ENCODE measurements at regions not wholly inside any gene's neighbourhood (a gene's known extent, or its start where the extent isn't known, plus 50 kb on each side); places are given as distances from the start of the nearest gene placed in this dataset.

- Histone ChIP-seq H3K27me3 (no peaks in the 10 kb centered on the region), H3K4me3 (no peak overlapping the region), H3K27ac (no peak overlapping the region), H3K36me3 (no peaks in the 10 kb centered on the region), H3K9me3 (no peaks in the 10 kb centered on the region), H3K4me1 (no peaks in the 10 kb centered on the region)
- FAIRE-seq (no peak), ATAC-seq (no peak), DNase-seq (no peak)
- intact Hi-C loops (cut with DNase I) = no loop called here
- WGBS, 2 donors = 59 to 69% methylated on average over 3 of the region's 3 CpGs
- no peak for TF ChIP-seq CTCF (IDR thresholded peaks at IDR 0.05)
These were observed 1657.5 kb downstream of the SLITRK1 start for GRCh38 chr13:82224806-82225205.

DNA sequence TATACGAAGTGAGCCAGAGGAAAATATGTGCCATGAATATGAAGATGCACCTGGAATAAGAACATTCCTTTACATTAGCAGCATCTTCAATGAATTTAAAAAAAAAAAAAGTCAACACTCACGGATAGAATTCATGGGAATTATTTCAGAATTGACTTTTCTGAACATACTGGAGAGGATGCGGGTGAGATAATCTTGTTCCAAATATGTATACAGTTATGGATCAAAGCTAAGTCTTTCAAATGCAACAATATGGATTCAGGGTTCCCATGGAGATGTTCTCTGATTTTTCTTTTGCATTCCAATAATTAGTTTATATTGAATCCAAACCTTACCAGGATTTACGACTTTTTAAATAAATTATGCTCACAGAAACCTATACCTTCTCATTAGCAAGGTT lies 1660.7 kb downstream of the SLITRK1 start:
- 67 to 75% methylated on average over 4 of the region's 4 CpGs for WGBS, 2 donors
- H3K4me3 ChIP-seq = no peak overlapping the region
- TF ChIP-seq CTCF (IDR thresholded peaks at IDR 0.05) = no peak
- no peaks in the 10 kb centered on the region for H3K4me1 ChIP-seq
- no peaks in the 10 kb centered on the region for H3K9me3 ChIP-seq
- no peak for ATAC-seq
- intact Hi-C loops (cut with DNase I) = no loop called here
- FAIRE-seq = no peak
- H3K27ac ChIP-seq = no peak overlapping the region
- no peaks in the 10 kb centered on the region for H3K27me3 ChIP-seq
- DNase-seq = no peak
- H3K36me3 ChIP-seq = no peaks in the 10 kb centered on the region

GRCh38 chr13:82220641-82221040 lies 1661.6 kb downstream of the SLITRK1 start:
- intact Hi-C loops (cut with DNase I) = no loop called here
- H3K9me3 ChIP-seq = no peaks in the 10 kb centered on the region
- no peak overlapping the region for H3K4me3 ChIP-seq
- H3K4me1 ChIP-seq = no peaks in the 10 kb centered on the region
- no peak for ATAC-seq
- 55 to 58% methylated on average over 2 of the region's 2 CpGs for WGBS, 2 donors
- no peaks in the 10 kb centered on the region for H3K27me3 ChIP-seq
- no peaks in the 10 kb centered on the region for H3K36me3 ChIP-seq
- DNase-seq = no peak
- no peak overlapping the region for H3K27ac ChIP-seq
- no peak for FAIRE-seq
- TF ChIP-seq CTCF (IDR thresholded peaks at IDR 0.05) = no peak

DNA sequence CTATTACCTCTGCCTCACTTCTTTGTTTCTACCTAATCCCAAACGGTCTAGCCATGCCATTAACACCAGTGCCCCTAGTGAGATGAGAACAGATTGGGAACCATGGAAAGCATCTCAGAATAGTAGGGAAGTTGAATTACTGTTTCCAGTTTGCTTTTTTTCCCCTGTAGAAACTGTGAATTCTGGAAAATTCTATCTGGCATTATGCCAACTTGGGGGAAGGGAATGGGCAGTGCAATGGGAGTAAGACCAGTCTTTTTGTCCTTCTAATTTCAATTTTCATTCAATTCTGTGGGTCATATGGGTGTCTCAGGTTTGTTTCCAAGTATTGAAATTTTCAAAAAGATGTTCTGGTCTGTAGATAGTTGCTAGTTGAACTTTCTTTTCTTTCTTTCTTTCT lies 1666.1 kb downstream of the SLITRK1 start:
- WGBS, 2 donors = 44 to 55% methylated on average over 1 of the region's 1 CpG
- no peak for FAIRE-seq

GRCh38 chr13:82214341-82214740 lies 1667.9 kb downstream of the SLITRK1 start:
- no peaks in the 10 kb centered on the region for H3K36me3 ChIP-seq
- no peaks in the 10 kb centered on the region for H3K9me3 ChIP-seq
- FAIRE-seq = no peak
- no peak for TF ChIP-seq CTCF (IDR thresholded peaks at IDR 0.05)
- ATAC-seq = no peak
- no peaks in the 10 kb centered on the region for H3K27me3 ChIP-seq
- H3K4me1 ChIP-seq = no peaks in the 10 kb centered on the region
- DNase-seq = no peak
- no peak overlapping the region for H3K4me3 ChIP-seq
- intact Hi-C loops (cut with DNase I) = no loop called here
- H3K27ac ChIP-seq = no peak overlapping the region

More for the DNA sequence above, 1666.1 kb downstream of the SLITRK1 start:
- intact Hi-C loops (cut with DNase I) = no loop called here
- H3K27me3 ChIP-seq = no peaks in the 10 kb centered on the region
- ATAC-seq = no peak
- H3K9me3 ChIP-seq = no peaks in the 10 kb centered on the region
- H3K27ac ChIP-seq = no peak overlapping the region
- DNase-seq = no peak
- H3K4me3 ChIP-seq = no peak overlapping the region
- no peaks in the 10 kb centered on the region for H3K36me3 ChIP-seq
- no peaks in the 10 kb centered on the region for H3K4me1 ChIP-seq
- no peak for TF ChIP-seq CTCF (IDR thresholded peaks at IDR 0.05)

All from pancreas (tissue), 10 donors.